ENCODE measurements at regions not wholly inside any gene's neighbourhood (a gene's known extent, or its start where the extent isn't known, plus 50 kb on each side); places are given as distances from the start of the nearest gene placed in this dataset.
"Not testable (repeated sequence)": the region's sequence is repeated elsewhere in the genome, so short reads cannot be mapped to it uniquely, and the experiment has no call there.

GRCh38 chr5:21603796-21604195, 1249.3 kb downstream of the CDH12 start:
- DNase-seq: no peak

GRCh38 chr5:21594566-21594965, 1258.6 kb downstream of the CDH12 start:
- DNase-seq: no peak

DNA sequence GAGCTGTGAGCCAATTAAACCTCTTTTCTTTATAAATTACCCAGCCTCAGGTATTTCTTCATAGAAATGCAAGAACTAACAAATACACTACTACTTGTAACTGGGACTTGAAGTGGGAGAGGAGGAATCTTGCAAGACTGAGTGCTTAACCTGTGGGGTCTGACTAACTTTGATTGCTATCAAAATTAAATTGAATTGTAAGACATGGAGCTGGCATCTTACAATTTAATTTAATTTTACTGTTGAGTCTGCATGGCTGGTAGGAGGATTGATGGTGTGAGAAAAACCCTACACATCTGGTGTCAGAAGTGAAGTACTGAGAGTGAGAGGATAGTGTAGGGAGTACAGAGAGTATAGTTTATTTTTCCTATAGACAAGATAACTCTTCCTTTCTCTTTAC, 1259.9 kb downstream of the CDH12 start:
- DNase-seq: no peak

- no peak for DNase-seq
Observed at GRCh38 chr5:21581508-21581907, 1271.6 kb downstream of the CDH12 start.

- no peak for DNase-seq
Observed at GRCh38 chr5:21574961-21575360, 1278.2 kb downstream of the CDH12 start.

GRCh38 chr5:21574438-21574837, 1278.7 kb downstream of the CDH12 start:
- no peak for DNase-seq

DNA sequence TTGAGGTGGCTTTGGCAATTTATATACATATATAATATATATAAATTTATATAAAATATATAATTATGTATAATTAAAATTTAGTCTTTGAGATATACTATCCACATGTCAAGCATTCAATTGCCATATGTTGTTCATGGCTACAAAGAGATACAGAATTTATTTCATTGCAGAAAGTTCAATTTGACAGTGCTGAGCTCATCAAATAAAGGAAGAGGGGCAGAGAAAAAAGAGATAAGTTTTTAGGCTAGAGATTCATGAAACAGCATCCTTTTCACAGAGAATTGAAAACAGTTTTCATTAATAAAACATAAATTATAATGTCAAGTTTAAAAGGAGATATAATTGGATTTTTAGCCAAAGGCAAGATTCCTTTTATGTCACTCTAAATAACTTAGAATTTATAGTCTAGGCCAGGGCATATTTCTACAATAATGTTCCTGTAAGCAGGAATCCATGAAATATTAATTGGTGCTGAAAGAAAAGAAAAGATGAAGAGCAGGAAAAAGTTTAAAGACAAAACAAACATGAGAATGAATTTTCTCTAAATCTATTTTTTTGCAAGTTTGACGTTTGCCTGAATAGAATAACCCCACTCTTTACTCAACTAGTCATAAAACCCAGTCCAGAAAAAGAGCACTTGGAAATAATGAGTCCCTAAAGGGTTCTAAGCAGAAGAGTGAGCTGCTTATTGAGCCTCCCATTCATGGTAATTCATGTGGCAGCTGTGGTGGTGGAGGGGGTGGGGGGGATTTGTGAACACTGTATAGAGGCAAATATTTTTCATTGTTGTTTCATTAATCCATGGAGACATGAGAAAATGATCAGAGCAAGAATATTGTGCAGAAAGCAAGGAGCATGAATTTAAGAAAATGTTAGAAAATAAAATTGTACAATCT, 1279.5 kb downstream of the CDH12 start:
- DNase-seq: no peak

GRCh38 chr5:21571196-21571595, 1281.9 kb downstream of the CDH12 start:
- DNase-seq: not testable (repeated sequence)

- not testable (repeated sequence) for DNase-seq
Observed at GRCh38 chr5:21559109-21559508, 1294.0 kb downstream of the CDH12 start.

- not testable (repeated sequence) for DNase-seq
Observed at GRCh38 chr5:21552263-21552662, 1300.9 kb downstream of the CDH12 start.

DNA sequence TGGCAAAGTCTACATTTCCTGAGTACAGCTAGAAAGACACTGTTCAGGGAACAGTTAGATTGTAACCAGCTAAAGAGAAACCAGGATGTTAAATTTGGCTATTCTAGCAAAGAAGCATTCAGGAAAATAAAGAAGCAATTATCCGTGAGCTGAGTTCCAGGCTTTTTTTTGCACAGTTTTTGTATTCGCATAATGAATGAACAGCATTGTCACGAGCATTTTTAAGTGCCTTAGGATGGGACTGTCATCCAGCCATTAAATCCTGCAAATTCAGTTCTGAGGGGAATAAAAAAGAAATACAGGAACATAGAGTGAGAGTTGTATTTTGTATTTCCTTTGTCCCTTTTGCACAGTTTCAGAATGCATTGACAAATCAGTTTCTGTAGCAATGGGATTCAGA, 1302.2 kb downstream of the CDH12 start:
- DNase-seq: not testable (repeated sequence)

GRCh38 chr5:21547656-21548055, 1305.5 kb downstream of the CDH12 start:
- DNase-seq: not testable (repeated sequence)

- not testable (repeated sequence) for DNase-seq
Observed at GRCh38 chr5:21535114-21535513, 1318.0 kb downstream of the CDH12 start.

DNA sequence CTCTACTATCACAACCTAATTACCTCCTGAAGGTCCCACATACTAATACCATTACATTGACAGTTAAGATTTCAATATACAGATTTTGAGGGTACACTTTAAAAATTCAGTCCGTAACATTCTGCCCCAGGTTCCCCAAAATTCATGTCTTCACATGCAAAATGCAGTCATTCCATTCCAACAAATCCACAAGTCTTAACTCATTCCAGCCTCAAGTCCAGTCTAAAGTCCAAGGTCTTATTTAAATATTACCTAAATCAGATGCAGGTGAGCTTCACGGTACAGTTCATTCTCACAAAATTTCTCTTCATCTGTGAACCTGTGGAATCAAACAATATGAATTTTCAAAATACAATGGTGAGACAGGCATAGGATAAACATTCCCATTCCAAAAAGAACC, 1332.0 kb downstream of the CDH12 start:
- not testable (repeated sequence) for DNase-seq

GRCh38 chr5:21496926-21497325, 1356.2 kb downstream of the CDH12 start:
- not testable (repeated sequence) for DNase-seq

DNA sequence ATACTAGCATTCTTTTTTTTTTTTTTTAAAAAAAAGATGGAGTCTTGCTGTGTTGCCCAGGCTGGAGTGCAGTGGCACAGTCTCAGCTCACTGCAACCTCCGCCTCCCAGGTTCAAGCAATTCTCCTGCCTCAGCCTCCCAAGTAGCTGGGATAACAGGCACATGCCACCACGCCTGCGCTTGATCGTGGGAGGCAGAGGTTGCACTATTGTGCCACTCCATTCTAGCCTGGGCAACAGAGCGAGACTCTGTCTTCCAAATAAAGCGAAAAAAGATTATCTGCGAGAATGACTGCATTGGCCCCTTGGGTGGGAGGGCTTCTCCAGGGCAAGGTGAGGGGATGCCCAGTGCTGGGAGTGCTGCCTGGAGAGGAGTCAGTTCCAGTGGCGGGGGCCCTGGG, 1357.1 kb downstream of the CDH12 start:
- not testable (repeated sequence) for DNase-seq

- not testable (repeated sequence) for DNase-seq
Observed at GRCh38 chr5:21495235-21495634, 1357.9 kb downstream of the CDH12 start.

DNA sequence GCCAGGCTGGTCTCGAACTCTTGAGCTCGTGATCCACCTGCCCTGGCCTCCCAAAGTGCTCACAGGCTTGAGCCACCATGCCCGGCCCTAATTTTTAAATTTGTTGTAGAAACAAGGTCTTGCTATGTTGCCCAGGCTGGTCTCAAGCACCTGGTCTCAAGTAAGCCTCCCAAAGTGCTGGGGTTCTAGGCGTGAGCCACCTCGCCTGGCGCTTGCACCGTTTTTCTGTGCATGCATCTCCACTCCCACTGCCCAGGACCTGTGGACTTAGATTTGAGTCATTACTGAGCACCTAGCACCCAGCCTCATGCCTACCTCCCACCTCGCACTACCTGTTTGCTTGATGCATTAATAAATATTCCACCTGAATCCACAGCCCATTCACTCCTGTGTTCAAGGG, 1359.1 kb downstream of the CDH12 start:
- DNase-seq: not testable (repeated sequence)

GRCh38 chr5:21491182-21491581, 1362.0 kb downstream of the CDH12 start:
- peak; percentile 23 for DNase-seq

DNA sequence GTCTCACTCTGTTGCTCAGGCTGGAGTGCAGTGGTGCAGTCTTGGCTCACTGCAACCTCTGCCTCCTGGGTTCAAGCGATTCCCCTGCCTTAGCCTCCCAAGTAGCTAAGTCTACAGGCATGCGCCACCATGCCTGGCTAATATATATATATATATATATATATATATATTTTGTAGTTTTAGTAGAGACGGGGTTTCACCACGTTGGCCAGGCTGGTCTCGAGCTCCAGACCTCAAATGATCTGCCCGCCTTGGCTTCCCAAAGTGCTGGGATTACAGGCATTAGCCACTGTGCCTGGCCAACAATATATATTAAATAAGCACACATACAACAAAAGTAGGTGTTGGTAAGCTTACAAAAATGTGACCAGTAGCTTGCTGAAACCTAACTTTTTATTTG, 1364.3 kb downstream of the CDH12 start:
- not testable (repeated sequence) for DNase-seq

DNA sequence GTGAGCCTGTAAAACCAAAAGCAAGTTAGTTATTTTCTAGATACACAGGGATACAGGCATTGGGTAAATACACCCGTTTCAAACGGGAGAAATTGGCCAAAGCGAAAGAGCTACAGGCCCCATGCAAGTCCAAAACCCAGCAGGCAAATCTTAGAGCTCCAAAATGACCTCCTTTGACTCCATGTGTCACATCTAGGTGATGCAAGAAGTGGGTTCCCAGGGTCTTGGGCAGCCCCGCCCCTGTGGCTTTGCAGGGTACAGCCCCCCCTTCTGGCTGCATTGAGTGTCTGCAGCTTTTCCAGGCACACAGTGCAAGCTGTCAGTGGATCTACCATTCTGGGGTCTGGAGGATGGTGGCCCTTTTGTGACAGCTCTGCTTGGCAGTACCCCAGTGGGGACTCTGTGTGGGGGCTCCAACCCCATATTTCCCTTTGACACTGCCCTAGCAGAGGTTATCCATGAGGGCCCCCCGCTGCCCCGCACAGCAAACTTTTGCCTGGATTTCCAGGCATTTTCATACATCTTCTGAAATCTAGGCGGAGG, 1367.6 kb downstream of the CDH12 start:
- not testable (repeated sequence) for DNase-seq

DNA sequence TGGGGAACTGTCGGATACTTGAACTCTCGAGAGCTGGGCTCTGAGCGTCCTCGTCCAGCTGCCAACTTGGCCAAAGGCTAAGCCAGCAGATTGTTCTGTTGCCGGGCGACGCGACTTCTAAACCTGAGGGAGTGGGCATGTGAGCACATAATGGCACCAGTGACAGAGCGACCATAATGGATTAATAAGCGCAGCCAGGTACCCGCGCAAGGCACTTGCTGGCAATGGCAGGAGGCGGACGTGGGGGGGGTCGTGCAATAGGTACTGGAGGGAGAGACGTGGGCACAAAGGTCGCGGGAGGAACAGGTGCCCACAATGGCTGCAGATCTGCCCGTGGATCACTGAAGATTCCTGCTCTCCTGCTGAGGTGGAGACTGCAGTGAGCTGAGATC, 1368.7 kb downstream of the CDH12 start:
- DNase-seq: not testable (repeated sequence)

DNA sequence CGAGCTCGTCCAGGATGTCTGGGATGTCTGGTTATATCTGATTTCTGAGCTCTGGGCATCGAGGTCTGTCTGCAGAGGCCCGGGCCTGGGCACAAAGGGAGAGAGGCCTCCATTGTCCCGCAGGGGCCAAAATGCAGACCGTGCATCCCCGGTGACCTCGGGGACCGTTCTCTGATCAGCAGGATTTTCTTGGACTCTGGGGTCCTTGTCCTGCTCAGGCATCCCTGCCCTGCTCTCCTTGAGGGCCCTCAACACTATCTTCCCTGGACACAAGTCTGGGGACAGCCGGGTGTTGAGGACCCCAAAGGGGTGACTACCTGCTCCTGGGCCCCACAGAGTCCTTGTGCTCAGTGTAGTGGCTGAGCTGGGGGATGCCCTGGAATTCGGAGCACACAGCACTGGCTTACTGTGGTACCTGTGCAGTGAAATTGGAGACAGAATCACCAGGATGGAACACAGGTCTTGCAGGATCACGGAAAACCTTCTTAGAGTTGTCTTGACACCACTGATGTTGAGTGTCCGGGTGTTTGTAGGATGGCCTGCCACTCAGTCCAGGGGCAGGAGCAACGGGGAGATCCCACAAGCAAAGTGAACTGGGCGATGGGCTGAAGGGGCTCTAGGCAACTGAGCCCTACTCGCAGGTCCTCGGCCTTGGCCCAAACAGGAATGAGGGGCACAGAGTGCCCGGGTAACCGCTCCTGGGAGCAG, 1369.2 kb downstream of the CDH12 start:
- not testable (repeated sequence) for DNase-seq
